GM19035 (cell line): ENCODE measurements at regions not wholly inside any gene's neighbourhood (a gene's known extent, or its start where the extent isn't known, plus 50 kb on each side); places are given as distances from the start of the nearest gene placed in this dataset.
"Not testable (repeated sequence)": the region's sequence is repeated elsewhere in the genome, so short reads cannot be mapped to it uniquely, and the experiment has no call there.

ENCODE experiments used
- ATAC-seq: cut with Tn5 transposase; IDR thresholded peaks from one replicate; pipeline ENCODE4 v1.9.1; 2021; ENCODE audit not compliant: unreplicated experiment

DNA sequence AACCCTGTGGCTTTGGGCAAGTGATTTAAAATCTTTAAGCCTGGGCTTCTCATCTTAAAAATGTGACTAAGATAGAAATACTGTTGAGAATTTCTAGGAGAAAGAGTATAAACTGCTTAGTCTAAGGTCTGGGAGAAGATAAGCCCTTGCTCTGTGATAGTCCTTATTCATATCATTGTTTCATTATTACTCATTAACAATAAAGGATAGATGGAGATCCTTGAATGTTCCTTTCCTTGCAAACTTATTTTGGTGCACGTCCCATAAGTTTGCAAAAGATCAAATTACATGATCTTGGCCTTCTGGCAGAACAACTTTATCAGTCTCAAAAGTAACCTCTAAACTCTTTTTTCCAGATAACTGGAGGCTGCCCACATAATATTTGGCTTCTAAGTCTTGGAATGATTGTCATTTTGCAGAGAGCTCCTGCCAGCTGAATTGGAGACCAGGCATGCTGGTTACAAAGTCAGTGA is 138.3 kb downstream of the FAM124B start:
- ATAC-seq, result no peak

- ATAC-seq, result no peak
Measured at GRCh38 chr2:224261326-224261725, 140.6 kb downstream of the FAM124B start.

GRCh38 chr2:224260372-224261020 is 141.4 kb downstream of the FAM124B start:
- no peak for ATAC-seq

DNA sequence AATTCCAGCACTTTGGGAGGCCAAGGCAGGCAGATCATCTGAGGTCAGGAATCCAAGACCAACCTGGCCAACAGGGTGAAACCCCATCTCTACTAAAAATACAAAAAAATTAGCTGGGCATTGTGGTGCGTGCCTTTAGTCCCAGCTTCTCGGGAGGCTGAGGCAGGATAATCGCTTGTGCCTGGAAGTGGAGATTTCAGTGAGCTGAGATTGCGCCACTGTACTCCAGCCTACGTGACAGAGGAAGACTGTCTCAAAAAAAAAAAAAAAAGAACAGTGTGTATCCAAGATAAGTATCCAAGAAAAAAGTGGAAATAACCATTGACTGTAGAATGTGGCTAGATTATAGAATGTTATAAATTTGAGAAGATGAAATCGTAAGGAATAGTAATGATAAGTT is 142.1 kb downstream of the FAM124B start:
- ATAC-seq, result no peak

- no peak for ATAC-seq
Measured at GRCh38 chr2:224258059-224258458, 143.8 kb downstream of the FAM124B start.

DNA sequence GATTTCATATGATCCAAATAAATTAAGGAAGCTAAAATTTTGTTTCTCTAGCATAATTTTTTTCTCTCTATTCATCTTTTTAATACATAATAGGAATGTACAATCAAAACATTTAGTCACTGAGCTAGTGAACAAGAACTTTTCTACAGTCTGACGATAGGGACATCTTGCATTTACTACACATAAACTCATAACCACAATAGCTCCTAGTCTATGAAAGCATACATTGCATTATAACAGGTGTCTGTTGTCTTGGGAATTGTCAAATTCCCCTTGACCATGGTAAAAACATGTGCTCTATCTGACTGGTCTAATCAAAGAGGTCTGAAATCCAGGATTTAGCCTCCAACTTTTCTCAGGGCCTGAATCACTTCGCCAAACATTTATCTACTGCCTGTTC is 144.8 kb downstream of the FAM124B start:
- no peak for ATAC-seq

GRCh38 chr2:224253464-224253863 is 148.4 kb downstream of the FAM124B start:
- ATAC-seq, result no peak

GRCh38 chr2:224252631-224253030 is 149.3 kb downstream of the FAM124B start:
- ATAC-seq, result no peak

GRCh38 chr2:224248944-224249371 is 152.9 kb downstream of the FAM124B start:
- ATAC-seq, result no peak

DNA sequence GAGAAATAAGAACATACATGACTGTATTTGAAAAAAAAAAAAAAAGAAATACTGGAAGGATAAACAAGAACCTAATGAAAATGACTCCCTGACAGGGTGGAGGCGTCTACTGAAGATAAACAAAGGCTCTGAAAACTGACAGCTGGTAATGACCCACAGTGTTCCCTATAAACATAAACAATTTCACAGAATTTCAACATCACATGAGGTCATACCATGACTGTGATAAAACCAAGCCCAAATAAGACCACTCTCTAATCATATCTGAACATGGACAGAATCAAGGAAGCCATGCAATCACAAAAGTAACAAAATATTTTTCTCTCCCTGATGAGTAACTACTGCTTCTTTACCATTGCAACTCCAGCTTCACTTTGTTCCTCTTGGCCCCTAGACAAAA is 159.3 kb downstream of the FAM124B start:
- no peak for ATAC-seq

- no peak for ATAC-seq
Measured at GRCh38 chr2:224241812-224242211, 160.1 kb downstream of the FAM124B start.

DNA sequence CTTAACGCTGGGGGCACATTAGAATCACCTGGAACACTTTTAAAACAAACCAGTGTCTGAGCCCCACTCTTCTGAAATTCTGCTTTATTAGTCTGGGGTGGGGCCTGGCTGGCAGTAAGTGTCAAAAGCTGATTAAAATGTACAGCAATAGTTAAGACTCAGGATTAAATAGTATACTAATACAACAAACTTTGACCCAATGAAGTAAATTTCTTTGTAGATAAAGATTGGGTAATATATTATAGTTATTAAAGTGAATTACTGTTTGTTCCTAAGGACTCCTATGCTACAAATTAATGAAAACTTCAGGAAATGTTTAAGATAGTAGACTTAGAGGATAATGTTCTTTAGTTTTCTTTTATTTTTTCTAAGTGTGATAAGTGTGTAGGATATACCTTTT is 160.9 kb downstream of the FAM124B start:
- no peak for ATAC-seq

DNA sequence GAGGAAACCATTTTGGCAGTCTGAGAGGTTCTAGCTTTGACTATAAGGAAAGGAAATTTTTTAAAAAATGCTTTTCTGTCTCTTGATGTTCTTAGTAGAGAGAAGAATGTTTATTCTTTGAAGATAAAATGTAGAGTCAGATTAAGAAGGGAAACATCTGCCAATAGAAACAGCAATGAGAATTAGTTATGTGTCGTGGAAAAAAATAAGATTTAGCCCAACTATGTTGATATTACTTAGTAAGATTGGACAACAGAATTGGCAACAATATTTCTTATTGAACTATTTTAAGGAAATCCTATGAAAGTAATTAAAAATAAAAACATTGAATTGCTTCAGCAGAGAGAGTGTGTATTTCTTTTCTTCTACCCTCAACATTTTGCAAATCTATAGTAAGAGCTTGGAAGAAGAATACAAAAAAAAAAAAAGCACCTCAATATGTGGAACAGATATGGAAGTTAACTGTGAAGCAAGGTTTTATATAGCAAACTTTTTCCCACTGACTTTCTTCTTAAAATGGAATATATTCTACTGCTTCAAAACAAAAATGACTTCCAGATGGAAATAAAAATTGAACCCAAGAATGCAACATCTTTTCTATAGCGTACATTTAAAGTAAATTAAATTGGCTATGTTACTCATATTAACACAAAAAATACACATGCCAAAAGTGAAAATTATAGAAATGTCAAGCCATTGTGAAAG is 177.9 kb downstream of the FAM124B start:
- no peak for ATAC-seq

GRCh38 chr2:224222974-224223373 is 178.9 kb downstream of the FAM124B start:
- no peak for ATAC-seq

DNA sequence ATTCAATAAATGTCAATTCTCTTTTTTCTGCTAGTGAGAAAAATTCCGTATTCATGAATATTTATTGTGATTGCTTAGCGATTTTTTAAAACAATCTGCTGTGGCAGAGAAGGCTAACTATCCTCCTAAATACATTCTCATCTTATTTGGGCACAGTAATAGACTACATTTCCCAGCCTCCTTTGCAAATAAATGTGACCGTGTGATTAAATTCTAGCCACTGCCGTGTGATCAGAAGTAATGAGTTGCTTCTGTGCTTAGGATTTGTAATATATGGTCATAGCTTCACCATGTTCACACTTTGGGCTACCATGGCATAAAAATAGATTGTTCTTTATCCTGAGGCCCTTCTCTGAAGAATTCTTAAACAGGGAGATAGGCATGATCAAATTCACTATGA is 179.6 kb downstream of the FAM124B start:
- no peak for ATAC-seq

- no peak for ATAC-seq
Measured at GRCh38 chr2:224221455-224221913, 180.4 kb downstream of the FAM124B start.

DNA sequence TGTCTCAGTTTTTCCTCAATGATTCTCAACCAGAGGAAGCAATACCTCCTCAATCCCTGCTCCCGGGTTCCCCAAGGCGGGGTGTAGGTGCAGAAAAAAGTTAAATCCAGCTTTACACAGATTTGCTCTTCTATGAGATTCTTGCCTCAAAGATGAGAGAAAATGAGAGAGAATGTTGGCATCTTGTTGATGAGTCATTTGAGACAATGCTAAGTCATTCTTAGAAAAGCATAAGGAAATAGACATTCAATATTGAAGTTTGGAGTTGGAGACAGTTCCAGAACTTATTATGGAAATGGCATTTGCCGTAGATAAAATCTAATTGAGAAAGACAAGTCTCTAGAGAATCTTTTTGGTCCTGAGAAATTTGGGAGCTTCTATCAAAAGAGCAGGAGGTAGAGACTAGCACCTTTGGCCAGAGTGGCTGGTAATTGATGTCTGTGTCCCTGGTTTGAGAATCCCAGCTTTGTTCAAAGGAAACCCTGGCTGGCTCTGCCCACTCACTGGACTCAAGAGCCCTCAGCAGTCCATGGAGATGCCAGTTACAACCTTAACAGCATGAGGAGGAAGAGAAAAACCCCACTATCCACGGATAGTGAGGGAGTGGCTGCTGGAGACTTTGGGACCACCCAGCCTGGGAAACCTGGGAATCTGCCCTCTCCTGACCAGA is 181.2 kb downstream of the FAM124B start:
- no peak for ATAC-seq

DNA sequence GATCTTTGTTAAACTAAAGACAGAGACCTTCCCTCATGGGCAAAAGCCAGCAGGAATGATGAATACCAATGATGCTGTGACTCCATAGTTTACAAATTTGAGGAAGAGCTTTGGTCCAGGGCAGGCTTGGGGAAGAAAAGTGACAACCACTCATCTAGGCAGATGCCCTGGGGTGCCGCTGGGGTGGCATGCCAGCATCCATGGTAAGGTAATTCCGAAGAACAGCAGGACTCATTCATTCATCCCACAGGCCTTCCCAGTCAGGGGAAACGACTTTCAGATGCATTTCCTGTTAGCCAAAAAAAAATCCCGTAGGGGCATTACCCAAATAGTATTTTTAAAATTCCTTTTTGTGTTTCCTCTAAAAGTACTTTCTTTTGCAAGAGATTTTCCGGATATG is 180.7 kb upstream of the SERPINE2 start:
- no peak for ATAC-seq

GRCh38 chr2:224217962-224218347 is 178.9 kb upstream of the SERPINE2 start:
- no peak for ATAC-seq

DNA sequence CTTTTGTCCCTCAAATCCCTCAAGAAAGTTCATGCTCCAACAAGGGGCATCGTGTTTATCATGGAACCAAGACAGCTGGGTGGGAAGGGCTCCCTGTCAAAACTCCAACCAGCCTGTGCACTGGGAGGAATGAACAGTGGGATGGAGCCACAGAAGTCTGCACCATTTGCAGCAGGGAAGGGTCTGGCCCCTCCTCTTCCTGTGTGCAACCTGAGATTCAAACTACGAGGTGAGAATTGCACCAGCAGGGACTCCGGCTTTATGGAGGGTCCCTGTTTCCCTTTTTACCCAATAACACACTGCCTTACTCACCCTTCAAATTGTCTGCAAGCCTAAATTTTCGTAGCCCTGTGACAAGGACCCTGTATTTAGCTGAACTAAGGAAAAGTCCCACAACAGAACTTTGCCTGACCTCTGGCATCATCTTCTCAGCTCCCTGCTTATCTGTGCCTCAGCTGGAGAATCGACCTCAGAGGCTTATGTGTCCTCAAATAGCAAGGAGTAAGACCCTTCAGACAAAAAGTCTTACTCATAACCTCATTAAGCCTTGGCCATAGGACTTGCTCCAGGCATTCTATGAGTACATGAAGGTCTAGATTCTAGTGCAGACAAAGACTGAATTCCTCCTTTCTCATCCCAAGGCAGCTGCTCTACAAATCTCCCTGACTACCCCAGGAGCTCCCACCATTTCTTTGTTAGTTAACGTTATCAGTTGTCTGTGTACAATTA is 178.3 kb upstream of the SERPINE2 start:
- no peak for ATAC-seq

DNA sequence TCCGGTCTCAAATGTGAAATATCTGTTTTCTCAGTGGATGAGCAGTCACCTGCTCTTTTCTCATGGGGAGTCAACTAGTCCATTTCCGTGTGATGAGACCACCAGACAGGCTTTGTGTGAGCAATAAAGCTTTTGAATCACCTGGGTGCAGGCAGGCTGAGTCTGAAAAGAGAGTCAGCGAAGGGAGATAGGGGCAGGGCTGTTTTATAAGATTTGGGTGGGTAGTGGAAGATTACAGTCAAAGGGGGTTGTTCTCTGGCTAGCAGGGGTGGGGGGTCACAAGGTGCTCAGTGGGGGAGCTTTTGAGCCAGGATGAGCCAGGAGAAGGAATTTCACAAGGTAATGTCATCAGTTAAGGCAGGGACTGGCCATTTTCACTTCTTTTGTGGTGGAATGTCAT is 176.5 kb upstream of the SERPINE2 start:
- ATAC-seq, result not testable (repeated sequence)
